ENCODE measurements at regions not wholly inside any gene's neighbourhood (a gene's known extent, or its start where the extent isn't known, plus 50 kb on each side); places are given as distances from the start of the nearest gene placed in this dataset.

- no peak for TF ChIP-seq OVOL3 (tag by site-specific recombination; IDR thresholded peaks at IDR 0.05)
- no peak for TF ChIP-seq ZNF433 (tag by site-specific recombination; IDR thresholded peaks at IDR 0.05; ENCODE audit: low read depth)
- TF ChIP-seq ZBTB21 (tag by site-specific recombination; IDR thresholded peaks at IDR 0.05) = no peak
Measured at GRCh38 chr11:90845799-90846198, 623.0 kb upstream of the CHORDC1 start (continued).

DNA sequence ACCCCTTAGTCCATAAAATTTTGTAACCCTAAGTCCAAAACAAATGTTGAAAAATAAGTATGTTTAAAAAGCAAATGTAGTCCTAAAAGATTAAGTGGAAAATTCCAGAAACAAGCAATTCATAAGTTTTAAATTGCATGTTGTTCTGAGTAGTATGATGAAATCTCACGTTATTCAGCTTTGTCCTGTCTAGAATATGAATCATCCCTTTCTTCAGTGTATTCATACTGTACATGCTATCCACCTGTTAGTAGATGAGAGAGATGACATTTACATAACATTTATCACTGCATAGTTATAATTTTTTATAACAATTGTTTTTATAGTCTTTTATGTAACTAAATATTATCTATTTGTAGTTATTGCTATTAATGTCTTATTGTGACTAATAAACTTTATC lies 622.3 kb upstream of the CHORDC1 start:
- Histone ChIP-seq H3K9me3 (ENCODE audit: control insufficient read depth, insufficient read depth, low read depth, low read length) (no peaks in the 10 kb centered on the region), H3K36me3 (ENCODE audit: control insufficient read depth in 2 of 2, insufficient read depth in 1 of 2, low read length in 2 of 2) (no peaks in the 10 kb centered on the region), H3K4me3 (ENCODE audit: low read depth, low read length) (no peak overlapping the region), H3K4me1 (ENCODE audit: control insufficient read depth, insufficient read depth, low read length) (no peaks in the 10 kb centered on the region), H3K27ac (ENCODE audit: extremely low read depth, low read depth, low read length) (no peak overlapping the region)
- ChIA-PET POLR2A (no interaction called here), CTCF (no interaction called here)
- TF ChIP-seq ZNF24 (tag by site-specific recombination; IDR thresholded peaks at IDR 0.05) (no peak), ZNF777 (tag by site-specific recombination; IDR thresholded peaks at IDR 0.05; ENCODE audit: borderline replicate concordance) (no peak)

GRCh38 chr11:90844041-90844440 lies 621.2 kb upstream of the CHORDC1 start:
- Histone ChIP-seq H3K4me1 (ENCODE audit: control insufficient read depth, insufficient read depth, low read length) (no peaks in the 10 kb centered on the region), H3K36me3 (ENCODE audit: control insufficient read depth in 2 of 2, insufficient read depth in 1 of 2, low read length in 2 of 2) (no peaks in the 10 kb centered on the region), H3K9me3 (ENCODE audit: control insufficient read depth, insufficient read depth, low read depth, low read length) (no peaks in the 10 kb centered on the region), H3K4me3 (ENCODE audit: low read depth, low read length) (no peak overlapping the region), H3K27ac (ENCODE audit: extremely low read depth, low read depth, low read length) (no peak overlapping the region)
- no peak for TF ChIP-seq KLF1 (tag by site-specific recombination; IDR thresholded peaks at IDR 0.05)
- ChIA-PET CTCF (interaction anchor here (0.6 kb wide), 1 partner anchor 456 kb away, joined by 3 read pairs; no protein-coding TSS in a partner anchor), POLR2A (no interaction called here)

- Histone ChIP-seq H3K27ac (ENCODE audit: extremely low read depth, low read depth, low read length) (no peak overlapping the region), H3K4me3 (ENCODE audit: low read depth, low read length) (no peak overlapping the region), H3K4me1 (ENCODE audit: control insufficient read depth, insufficient read depth, low read length) (no peaks in the 10 kb centered on the region), H3K36me3 (ENCODE audit: control insufficient read depth in 2 of 2, insufficient read depth in 1 of 2, low read length in 2 of 2) (no peaks in the 10 kb centered on the region), H3K9me3 (ENCODE audit: control insufficient read depth, insufficient read depth, low read depth, low read length) (no peaks in the 10 kb centered on the region)
- ChIA-PET POLR2A (no interaction called here), CTCF (interaction anchor here (0.6 kb wide), 1 partner anchor 36 kb away, joined by 4 read pairs; no protein-coding TSS in a partner anchor)
- no peak for TF ChIP-seq ZXDB (tag by site-specific recombination; IDR thresholded peaks at IDR 0.05)
- TF ChIP-seq MZF1 (tag by site-specific recombination; IDR thresholded peaks at IDR 0.05; ENCODE audit: borderline replicate concordance) = no peak
- no peak for TF ChIP-seq ZSCAN18 (tag by site-specific recombination; IDR thresholded peaks at IDR 0.05)
- TF ChIP-seq PRDM10 (tag by site-specific recombination; IDR thresholded peaks at IDR 0.05) = no peak
- no peak for TF ChIP-seq KLF10 (tag by site-specific recombination; IDR thresholded peaks at IDR 0.05)
- TF ChIP-seq ZNF621 (tag by site-specific recombination; IDR thresholded peaks at IDR 0.05) = no peak
- TF ChIP-seq ZNF362 (tag by site-specific recombination; IDR thresholded peaks at IDR 0.05) = no peak
- no peak for TF ChIP-seq ZNF335 (tag by site-specific recombination; conservative IDR thresholded peaks at IDR 0.05)
- TF ChIP-seq ZNF707 (tag by site-specific recombination; IDR thresholded peaks at IDR 0.05) = no peak
Measured at GRCh38 chr11:90842681-90843080, 619.8 kb upstream of the CHORDC1 start.
